ENCODE measurements at regions not wholly inside any gene's neighbourhood (a gene's known extent, or its start where the extent isn't known, plus 50 kb on each side); places are given as distances from the start of the nearest gene placed in this dataset.

- TF ChIP-seq CTCF (conservative IDR thresholded peaks at IDR 0.05; ENCODE audit: low read depth in 2 of 2) (no peak), NANOG (IDR thresholded peaks at IDR 0.05; ENCODE audit: borderline replicate concordance) (no peak), POLR2AphosphoS5 (IDR thresholded peaks at IDR 0.05; ENCODE audit: low read depth) (no peak), EZH2 (IDR thresholded peaks at IDR 0.05; ENCODE audit: low read depth, unreplicated experiment) (no peak), ZNF114 (CRISPR knock-in tag; IDR thresholded peaks at IDR 0.05) (no peak)
Measured at GRCh38 chr3:83131236-83131635, 1369.8 kb upstream of the GBE1 start.
